ENCODE measurements at regions not wholly inside any gene's neighbourhood (a gene's known extent, or its start where the extent isn't known, plus 50 kb on each side); places are given as distances from the start of the nearest gene placed in this dataset.

DNA sequence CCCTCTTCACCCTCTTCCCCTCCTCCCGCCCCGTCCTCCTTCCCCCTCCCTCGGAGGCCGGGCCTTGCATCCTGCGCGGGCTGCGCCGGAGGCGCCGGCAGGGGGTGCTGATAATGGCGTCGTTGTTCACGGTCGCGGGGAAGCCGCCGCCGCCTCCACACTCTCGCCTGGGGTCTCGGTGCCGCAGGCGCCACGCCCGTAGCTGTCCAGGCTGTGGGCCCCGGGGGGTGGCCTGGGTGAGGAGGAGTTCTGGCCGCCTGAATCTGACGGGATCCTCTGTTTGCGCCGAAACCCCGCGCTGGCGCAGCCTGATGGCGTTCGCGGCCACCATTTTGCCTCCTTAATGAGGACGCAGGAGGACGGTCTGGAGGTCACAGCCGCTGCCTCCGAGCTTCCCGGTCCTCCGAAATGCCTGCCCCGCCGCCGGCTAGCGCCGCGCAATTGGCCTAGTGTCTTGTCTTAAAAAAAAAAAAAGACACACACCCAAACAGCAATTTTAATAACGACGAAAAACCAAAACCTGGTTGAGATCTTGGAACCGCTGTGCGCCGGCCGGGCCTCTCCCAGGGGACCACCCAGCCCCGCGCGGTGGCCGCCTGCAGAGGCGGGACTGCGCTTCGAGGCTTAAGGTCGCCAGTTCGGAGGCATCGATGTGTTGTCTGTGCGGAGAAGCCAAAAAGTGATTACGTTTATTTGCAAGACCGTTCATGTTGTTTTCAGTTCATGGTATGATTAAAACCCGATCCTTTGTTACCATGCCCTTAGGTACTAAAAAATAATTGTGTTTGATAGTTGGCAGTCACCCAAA lies 106.6 kb upstream of the HNRNPU start (continued):
- TF ChIP-seq, protein P1, sequence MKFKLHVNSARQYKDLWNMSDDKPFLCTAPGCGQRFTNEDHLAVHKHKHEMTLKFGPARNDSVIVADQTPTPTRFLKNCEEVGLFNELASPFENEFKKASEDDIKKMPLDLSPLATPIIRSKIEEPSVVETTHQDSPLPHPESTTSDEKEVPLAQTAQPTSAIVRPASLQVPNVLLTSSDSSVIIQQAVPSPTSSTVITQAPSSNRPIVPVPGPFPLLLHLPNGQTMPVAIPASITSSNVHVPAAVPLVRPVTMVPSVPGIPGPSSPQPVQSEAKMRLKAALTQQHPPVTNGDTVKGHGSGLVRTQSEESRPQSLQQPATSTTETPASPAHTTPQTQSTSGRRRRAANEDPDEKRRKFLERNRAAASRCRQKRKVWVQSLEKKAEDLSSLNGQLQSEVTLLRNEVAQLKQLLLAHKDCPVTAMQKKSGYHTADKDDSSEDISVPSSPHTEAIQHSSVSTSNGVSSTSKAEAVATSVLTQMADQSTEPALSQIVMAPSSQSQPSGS (IDR thresholded peaks at IDR 0.05; ENCODE audit: low read length), result peak; percentile 66; the same call in 1 of the 2 replicates
- TF ChIP-seq, protein P2, sequence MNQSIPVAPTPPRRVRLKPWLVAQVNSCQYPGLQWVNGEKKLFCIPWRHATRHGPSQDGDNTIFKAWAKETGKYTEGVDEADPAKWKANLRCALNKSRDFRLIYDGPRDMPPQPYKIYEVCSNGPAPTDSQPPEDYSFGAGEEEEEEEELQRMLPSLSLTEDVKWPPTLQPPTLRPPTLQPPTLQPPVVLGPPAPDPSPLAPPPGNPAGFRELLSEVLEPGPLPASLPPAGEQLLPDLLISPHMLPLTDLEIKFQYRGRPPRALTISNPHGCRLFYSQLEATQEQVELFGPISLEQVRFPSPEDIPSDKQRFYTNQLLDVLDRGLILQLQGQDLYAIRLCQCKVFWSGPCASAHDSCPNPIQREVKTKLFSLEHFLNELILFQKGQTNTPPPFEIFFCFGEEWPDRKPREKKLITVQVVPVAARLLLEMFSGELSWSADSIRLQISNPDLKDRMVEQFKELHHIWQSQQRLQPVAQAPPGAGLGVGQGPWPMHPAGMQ (IDR thresholded peaks at IDR 0.05; ENCODE audit: borderline replicate concordance), result no peak
- no peak for TF ChIP-seq BMI1 (IDR thresholded peaks at IDR 0.05; ENCODE audit: borderline replicate concordance)
- TF ChIP-seq, protein P3, sequence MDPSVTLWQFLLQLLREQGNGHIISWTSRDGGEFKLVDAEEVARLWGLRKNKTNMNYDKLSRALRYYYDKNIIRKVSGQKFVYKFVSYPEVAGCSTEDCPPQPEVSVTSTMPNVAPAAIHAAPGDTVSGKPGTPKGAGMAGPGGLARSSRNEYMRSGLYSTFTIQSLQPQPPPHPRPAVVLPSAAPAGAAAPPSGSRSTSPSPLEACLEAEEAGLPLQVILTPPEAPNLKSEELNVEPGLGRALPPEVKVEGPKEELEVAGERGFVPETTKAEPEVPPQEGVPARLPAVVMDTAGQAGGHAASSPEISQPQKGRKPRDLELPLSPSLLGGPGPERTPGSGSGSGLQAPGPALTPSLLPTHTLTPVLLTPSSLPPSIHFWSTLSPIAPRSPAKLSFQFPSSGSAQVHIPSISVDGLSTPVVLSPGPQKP (IDR thresholded peaks at IDR 0.05; ENCODE audit: low read depth, low read length), result no peak
- TF ChIP-seq EED (IDR thresholded peaks at IDR 0.05; ENCODE audit: low read depth), result peak; percentile 35; the same call in 1 of the 2 replicates
- TF ChIP-seq, protein P4, sequence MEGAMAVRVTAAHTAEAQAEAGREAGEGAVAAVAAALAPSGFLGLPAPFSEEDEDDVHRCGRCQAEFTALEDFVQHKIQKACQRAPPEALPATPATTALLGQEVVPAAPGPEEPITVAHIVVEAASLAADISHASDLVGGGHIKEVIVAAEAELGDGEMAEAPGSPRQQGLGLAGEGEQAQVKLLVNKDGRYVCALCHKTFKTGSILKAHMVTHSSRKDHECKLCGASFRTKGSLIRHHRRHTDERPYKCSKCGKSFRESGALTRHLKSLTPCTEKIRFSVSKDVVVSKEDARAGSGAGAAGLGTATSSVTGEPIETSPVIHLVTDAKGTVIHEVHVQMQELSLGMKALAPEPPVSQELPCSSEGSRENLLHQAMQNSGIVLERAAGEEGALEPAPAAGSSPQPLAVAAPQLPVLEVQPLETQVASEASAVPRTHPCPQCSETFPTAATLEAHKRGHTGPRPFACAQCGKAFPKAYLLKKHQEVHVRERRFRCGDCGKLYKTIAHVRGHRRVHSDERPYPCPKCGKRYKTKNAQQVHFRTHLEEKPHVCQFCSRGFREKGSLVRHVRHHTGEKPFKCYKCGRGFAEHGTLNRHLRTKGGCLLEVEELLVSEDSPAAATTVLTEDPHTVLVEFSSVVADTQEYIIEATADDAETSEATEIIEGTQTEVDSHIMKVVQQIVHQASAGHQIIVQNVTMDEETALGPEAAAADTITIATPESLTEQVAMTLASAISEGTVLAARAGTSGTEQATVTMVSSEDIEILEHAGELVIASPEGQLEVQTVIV (IDR thresholded peaks at IDR 0.05; ENCODE audit: borderline replicate concordance, partially characterized antibody), result no peak
- TF ChIP-seq CBX5 (IDR thresholded peaks at IDR 0.05; ENCODE audit: low read depth), result 0 out of 2 replicates have a peak, but pooled peaks have one; percentile 63
- TF ChIP-seq CBFB (IDR thresholded peaks at IDR 0.05; ENCODE audit: low read depth), result peak; percentile 52; the same call in 1 of the 2 replicates
- TF ChIP-seq, protein P5, sequence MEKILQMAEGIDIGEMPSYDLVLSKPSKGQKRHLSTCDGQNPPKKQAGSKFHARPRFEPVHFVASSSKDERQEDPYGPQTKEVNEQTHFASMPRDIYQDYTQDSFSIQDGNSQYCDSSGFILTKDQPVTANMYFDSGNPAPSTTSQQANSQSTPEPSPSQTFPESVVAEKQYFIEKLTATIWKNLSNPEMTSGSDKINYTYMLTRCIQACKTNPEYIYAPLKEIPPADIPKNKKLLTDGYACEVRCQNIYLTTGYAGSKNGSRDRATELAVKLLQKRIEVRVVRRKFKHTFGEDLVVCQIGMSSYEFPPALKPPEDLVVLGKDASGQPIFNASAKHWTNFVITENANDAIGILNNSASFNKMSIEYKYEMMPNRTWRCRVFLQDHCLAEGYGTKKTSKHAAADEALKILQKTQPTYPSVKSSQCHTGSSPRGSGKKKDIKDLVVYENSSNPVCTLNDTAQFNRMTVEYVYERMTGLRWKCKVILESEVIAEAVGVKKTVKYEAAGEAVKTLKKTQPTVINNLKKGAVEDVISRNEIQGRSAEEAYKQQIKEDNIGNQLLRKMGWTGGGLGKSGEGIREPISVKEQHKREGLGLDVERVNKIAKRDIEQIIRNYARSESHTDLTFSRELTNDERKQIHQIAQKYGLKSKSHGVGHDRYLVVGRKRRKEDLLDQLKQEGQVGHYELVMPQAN (conservative IDR thresholded peaks at IDR 0.05), result peak; percentile 42
- TF ChIP-seq PML (IDR thresholded peaks at IDR 0.05; ENCODE audit: low read length), result peak; percentile 91
- TF ChIP-seq CREB1 (IDR thresholded peaks at IDR 0.05; ENCODE audit: low read depth), result peak; percentile 99
- no peak for TF ChIP-seq HDAC2 (IDR thresholded peaks at IDR 0.05)
- TF ChIP-seq TAF1 (IDR thresholded peaks at IDR 0.05; ENCODE audit: borderline replicate concordance, low read depth, low read length), result peak; percentile 63; the same call in 1 of the 2 replicates
- TF ChIP-seq SMC3 (IDR thresholded peaks at IDR 0.05; ENCODE audit: borderline replicate concordance, low read length), result peak; percentile 16; the same call in 1 of the 2 replicates
- no peak for TF ChIP-seq SREBF2 (IDR thresholded peaks at IDR 0.05; ENCODE audit: low read length)
- no peak for TF ChIP-seq HDAC6 (IDR thresholded peaks at IDR 0.05; ENCODE audit: unreplicated experiment)
- TF ChIP-seq, protein P6, sequence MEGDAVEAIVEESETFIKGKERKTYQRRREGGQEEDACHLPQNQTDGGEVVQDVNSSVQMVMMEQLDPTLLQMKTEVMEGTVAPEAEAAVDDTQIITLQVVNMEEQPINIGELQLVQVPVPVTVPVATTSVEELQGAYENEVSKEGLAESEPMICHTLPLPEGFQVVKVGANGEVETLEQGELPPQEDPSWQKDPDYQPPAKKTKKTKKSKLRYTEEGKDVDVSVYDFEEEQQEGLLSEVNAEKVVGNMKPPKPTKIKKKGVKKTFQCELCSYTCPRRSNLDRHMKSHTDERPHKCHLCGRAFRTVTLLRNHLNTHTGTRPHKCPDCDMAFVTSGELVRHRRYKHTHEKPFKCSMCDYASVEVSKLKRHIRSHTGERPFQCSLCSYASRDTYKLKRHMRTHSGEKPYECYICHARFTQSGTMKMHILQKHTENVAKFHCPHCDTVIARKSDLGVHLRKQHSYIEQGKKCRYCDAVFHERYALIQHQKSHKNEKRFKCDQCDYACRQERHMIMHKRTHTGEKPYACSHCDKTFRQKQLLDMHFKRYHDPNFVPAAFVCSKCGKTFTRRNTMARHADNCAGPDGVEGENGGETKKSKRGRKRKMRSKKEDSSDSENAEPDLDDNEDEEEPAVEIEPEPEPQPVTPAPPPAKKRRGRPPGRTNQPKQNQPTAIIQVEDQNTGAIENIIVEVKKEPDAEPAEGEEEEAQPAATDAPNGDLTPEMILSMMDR (IDR thresholded peaks at IDR 0.05 in 2 of 3, conservative IDR thresholded peaks at IDR 0.05 in 1 of 3; ENCODE audit: control insufficient read depth in 2 of 3, extremely low read depth in 1 of 3, insufficient read depth in 1 of 3, low read depth in 3 of 3, low read length in 3 of 3), result peak; percentile 48 to 61 (median 53)
- TF ChIP-seq HCFC1 (IDR thresholded peaks at IDR 0.05; ENCODE audit: low read length), result peak; percentile 69
- TF ChIP-seq ATF7 (IDR thresholded peaks at IDR 0.05; ENCODE audit: low read depth), result 0 out of 2 replicates have a peak, but pooled peaks have one; percentile 21
- TF ChIP-seq SMAD1 (IDR thresholded peaks at IDR 0.05; ENCODE audit: low read depth, partially characterized antibody), result no peak
